ENCODE measurements at regions not wholly inside any gene's neighbourhood (a gene's known extent, or its start where the extent isn't known, plus 50 kb on each side); places are given as distances from the start of the nearest gene placed in this dataset.

DNA sequence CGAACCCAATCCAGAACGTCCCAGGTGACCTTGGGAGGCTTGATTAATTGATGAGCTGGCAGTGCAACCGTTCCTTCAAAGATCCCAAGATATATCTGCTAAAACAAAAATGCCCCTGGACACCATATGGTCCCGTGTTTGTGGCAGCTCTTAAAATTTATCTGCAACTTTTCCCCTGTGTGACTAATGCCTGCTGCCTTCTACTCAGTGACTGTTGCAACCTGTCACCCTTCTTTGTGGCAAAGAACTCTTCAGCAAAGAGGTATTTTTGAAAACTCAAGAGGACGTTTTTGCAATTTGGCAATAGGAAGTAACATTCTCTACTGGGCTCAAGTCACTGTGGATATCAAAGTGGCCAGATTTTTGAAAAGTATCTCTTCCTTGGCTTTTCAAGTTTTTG lies 75.8 kb upstream of the SOD3 start:
- no peak for DNase-seq (ENCODE audit: low spot score)

- DNase-seq (ENCODE audit: low spot score): no peak
Measured at GRCh38 chr4:24720436-24720835, 74.9 kb upstream of the SOD3 start.

DNA sequence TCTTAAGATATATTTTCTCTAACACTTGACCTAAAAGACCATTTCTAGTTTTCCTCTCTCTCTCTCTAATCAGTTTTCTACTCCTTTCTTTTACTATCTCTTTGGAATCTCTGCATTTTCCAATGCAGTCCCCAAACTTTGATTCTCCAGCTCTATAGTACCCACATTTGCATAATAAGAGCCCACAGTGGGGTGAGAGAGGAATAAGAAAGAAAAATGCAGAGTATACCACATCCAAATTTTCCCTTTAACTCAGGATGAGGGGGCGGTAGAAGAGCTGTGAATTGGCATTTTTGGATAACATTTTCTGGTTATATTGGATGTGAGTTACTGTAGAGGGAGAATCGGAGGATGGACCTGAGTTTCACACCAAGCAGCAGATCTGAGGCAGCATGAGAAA lies 74.4 kb upstream of the SOD3 start:
- DNase-seq (ENCODE audit: low spot score): no peak

- no peak for DNase-seq (ENCODE audit: low spot score)
Measured at GRCh38 chr4:24722026-24722568, 73.3 kb upstream of the SOD3 start.

DNA sequence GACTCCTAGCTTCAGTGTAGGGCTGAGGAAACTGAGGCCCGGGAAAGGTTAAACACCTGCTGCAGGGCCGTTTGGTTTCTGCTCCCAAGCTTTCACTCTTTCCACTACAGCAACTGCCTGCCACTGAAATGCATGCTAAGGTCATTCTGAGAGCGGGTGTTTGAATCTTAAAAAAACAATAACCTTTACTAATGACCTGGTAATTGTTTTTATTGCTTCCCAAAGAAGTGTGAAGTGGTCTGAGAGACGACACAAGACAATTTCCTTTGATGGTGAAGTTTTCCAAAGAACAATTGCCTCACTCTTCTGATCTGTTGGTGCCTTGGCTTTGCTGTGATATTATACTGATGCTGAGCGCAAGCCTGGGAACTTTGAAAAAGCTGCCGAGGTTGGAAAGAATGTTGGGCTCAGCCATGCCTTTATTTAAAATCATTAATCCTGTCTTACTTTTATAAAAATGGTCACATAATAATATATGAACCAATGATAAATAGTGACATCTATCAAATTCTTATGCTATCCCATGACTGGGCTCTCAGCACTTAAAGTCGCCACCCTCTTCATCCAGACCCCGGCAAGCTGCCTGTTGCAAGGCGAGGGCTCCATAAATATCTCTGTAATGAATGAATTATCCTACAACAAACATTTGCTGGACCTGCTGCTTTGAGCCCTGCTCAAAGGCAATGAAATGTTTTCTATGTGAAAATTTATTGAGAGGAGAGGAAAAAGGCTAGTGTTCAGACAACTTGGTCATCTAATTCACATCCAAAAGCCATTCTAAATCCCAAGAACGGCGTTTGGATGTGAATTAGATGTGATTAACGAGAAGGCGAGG lies 67.8 kb upstream of the SOD3 start:
- DNase-seq (ENCODE audit: low spot score): no peak

GRCh38 chr4:24729119-24729730 lies 66.1 kb upstream of the SOD3 start:
- DNase-seq (ENCODE audit: low spot score): no peak

DNA sequence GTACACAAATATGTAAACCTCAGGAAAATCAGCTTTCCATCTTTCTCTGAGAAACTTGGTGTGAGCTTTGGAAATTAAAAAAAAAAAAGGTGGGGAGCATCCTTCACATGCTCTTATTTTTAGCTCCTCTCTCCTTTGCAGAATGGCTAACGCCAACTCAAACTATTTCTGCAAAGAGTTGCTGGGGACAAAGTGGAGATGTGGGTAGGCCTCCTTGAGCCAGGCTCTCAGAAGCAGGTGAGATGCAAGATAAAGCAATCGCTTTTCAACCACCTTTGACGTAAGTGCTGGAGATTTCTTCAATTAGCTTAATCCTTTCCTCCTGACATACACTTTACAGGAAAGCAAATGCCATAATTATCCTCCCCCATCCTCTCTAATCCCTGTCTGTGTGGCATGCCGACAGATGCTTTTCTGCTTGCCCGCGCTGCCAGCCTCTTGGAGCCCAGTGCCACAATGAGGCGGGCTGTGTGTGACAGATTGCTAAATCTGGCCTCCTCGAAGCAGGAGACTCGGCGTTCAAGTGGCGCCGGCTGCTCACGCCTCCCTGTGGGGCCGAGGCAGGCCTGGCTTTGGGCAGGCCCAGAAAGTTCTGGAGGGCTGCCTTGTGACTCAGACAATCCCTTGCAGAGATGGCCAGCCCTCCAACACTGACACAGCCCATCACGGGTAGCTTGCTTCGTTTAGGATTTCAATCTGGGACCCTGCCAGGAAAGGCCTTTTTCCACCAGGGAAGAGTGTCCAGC lies 64.9 kb upstream of the SOD3 start:
- no peak for DNase-seq (ENCODE audit: low spot score)

- no peak for DNase-seq (ENCODE audit: low spot score)
Measured at GRCh38 chr4:24731448-24731847, 63.9 kb upstream of the SOD3 start.

DNA sequence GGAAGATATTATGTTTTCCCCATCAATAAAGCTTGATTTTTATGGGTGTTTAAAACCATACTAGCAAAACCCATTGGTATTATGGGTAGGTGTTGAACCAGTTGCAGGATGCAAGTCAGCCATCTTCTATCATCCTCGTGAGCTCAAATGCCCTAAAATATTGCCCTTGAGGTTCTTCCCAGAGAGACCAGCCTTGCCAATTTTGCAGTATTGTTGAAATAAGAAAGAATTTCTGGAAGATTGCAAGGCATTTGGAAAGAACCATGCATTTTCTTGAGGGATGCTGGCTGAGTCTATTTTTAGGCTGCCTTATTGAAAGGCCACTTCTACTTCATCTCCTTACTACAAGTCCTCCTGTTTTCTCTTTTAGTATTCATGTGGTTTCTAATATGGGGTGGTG lies 60.9 kb upstream of the SOD3 start:
- no peak for DNase-seq (ENCODE audit: low spot score)

- peak; percentile 30 for DNase-seq (ENCODE audit: low spot score)
Measured at GRCh38 chr4:24736066-24736465, 59.3 kb upstream of the SOD3 start.

GRCh38 chr4:24741910-24742309 lies 53.5 kb upstream of the SOD3 start:
- DNase-seq (ENCODE audit: low spot score): no peak

GRCh38 chr4:24742335-24742734 lies 53.0 kb upstream of the SOD3 start:
- no peak for DNase-seq (ENCODE audit: low spot score)

DNA sequence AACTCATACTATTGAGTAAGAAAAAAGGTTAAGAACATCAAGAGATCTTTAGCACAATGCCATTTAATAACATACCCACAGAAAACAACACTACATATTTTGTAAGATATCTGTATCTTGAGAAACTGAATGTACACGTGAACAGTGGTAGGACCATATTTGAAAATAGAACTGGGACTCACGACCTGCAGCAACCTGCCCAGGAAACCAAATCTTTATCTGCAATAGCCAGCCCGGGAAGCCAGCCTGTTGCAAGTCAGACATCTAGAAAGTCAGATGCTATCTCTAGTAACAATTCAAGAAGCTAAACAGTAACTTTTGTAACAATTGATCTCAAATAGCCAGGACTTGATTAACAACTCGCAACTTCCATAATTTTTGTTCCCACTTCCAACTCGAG lies 52.6 kb upstream of the SOD3 start:
- DNase-seq (ENCODE audit: low spot score): no peak

GRCh38 chr4:24743206-24743605 lies 52.2 kb upstream of the SOD3 start:
- DNase-seq (ENCODE audit: low spot score): no peak

GRCh38 chr4:24743927-24744326 lies 51.4 kb upstream of the SOD3 start:
- DNase-seq (ENCODE audit: low spot score): no peak

DNA sequence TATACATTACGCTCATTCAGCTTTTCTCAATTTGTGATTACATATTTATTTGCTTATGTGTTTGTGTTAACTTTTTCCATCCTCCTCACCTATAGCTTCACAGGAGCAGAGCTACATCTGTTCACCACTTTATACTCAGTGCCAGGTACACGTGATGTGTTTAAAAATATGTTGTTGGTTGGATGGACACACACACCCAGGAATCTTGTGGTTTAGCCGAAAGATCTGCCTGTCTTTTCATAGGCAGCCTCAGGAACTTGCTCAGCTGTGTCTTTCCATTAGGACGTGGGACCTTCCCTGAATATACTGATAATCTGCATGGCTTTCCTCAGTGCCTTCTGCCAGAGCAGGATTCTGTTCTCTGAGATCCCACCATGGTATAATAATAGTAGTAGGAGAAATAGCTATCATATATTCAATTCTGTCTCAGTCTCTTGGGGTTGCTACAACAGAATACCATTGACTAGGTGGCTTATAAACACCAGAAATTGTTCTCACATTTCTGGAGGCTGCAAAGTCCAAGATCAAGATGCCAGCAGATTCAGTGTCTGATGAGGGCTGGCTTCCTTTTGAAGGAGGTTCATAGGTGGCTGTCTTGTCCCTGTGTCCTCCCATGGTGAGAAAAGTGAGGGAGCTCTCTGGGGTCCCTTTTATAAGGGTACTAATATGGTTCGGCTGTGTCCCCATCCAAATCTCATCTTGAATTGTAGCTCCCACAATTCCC lies 50.0 kb upstream of the SOD3 start:
- no peak for DNase-seq (ENCODE audit: low spot score)
